Fibroblast of lung (primary cell): ENCODE measurements at regions not wholly inside any gene's neighbourhood (a gene's known extent, or its start where the extent isn't known, plus 50 kb on each side); places are given as distances from the start of the nearest gene placed in this dataset.
"Not testable (repeated sequence)": the region's sequence is repeated elsewhere in the genome, so short reads cannot be mapped to it uniquely, and the experiment has no call there.

Experiments used
- EZH2 ChIP-seq: IDR thresholded peaks from 2 replicates; pipeline ENCODE4 v1.5.1; 2012; ENCODE audit warnings: low read length, control low read depth, mild to moderate bottlenecking; ENCODE audit errors: missing control alignments
- TF ChIP-seq, protein P1 (sequence below), 2 donors: IDR thresholded peaks in 1 of 2; conservative IDR thresholded peaks in 1 of 2; 1 replicate in 1 of 2; 2 replicates in 1 of 2; pipeline ENCODE4 v1.5.1; 2011 to 2012; ENCODE audit warnings: low read length in 2 of 2, control low read depth in 1 of 2, inconsistent platforms in 1 of 2, low read depth in 1 of 2, mild to moderate bottlenecking in 1 of 2

DNA sequence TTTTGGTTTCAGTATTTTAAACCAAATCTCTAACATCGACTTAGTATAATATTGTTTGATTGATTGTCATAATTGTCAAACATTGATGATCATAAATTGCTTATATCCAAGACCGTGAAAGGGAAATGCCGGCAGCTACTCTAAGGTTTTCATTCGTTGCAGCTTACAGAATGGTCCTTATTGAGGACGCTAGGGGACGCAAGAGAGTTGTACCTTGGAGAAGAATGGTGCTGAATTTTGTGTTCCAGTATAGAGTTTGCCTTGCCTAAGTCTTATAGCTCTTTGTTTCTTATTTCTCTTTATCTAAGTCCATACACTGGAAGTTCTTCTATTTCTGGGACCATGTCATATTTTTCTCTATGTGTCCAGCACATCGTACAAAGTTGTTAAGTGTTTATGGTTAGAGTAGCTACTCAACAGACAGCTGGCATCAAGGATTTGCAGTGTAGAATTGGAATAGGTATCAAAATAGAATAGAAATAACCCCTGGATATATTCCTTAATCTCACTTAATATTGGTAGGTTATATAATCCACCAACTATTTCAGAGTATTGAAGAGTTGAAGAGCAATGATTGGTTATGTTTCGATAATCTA lies 67.4 kb upstream of the GPR39 start:
- TF ChIP-seq, protein P1, sequence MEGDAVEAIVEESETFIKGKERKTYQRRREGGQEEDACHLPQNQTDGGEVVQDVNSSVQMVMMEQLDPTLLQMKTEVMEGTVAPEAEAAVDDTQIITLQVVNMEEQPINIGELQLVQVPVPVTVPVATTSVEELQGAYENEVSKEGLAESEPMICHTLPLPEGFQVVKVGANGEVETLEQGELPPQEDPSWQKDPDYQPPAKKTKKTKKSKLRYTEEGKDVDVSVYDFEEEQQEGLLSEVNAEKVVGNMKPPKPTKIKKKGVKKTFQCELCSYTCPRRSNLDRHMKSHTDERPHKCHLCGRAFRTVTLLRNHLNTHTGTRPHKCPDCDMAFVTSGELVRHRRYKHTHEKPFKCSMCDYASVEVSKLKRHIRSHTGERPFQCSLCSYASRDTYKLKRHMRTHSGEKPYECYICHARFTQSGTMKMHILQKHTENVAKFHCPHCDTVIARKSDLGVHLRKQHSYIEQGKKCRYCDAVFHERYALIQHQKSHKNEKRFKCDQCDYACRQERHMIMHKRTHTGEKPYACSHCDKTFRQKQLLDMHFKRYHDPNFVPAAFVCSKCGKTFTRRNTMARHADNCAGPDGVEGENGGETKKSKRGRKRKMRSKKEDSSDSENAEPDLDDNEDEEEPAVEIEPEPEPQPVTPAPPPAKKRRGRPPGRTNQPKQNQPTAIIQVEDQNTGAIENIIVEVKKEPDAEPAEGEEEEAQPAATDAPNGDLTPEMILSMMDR (conservative IDR thresholded peaks at IDR 0.05 in 1 of 2, IDR thresholded peaks at IDR 0.05 in 1 of 2; ENCODE audit: low read depth in 1 of 2, low read length in 2 of 2), result peak; percentile 62 to 70
- TF ChIP-seq EZH2, result not testable (repeated sequence)
